Tibial artery (tissue), 4 donors: ENCODE measurements at regions not wholly inside any gene's neighbourhood (a gene's known extent, or its start where the extent isn't known, plus 50 kb on each side); places are given as distances from the start of the nearest gene placed in this dataset.

Experiments
- DNase-seq, 2 donors: peaks; one replicate each; pipeline ENCODE4 v3.0.0-alpha.2; 2019
- H3K27ac ChIP-seq, 2 donors: fragments of 200-600 bp; sonication (generic) in 1 of 2; 1 replicate in 1 of 2; 2 replicates in 1 of 2; pipeline ENCODE4 v1.5.1; 2018 to 2019; ENCODE audit warnings: mild to moderate bottlenecking in 1 of 2
- H3K27me3 ChIP-seq, 2 donors: fragments of 200-600 bp; sonication (generic) in 1 of 2; one replicate each; pipeline versions ENCODE4 v1.5.1 to v1.6.0; 2016 to 2019
- H3K36me3 ChIP-seq, 3 donors: fragments of 200-600 bp; sonication (generic) in 2 of 3; one replicate each; pipeline ENCODE4 v1.5.1; 2016 to 2019; ENCODE audit warnings: mild to moderate bottlenecking in 2 of 3
- H3K4me1 ChIP-seq, 4 donors: fragments of 200-600 bp; sonication (generic) in 2 of 4; 1 replicate in 3 of 4; 2 replicates in 1 of 4; pipeline ENCODE4 v1.5.1; 2016 to 2019
- H3K4me3 ChIP-seq, 2 donors: fragments of 200-600 bp; sonication (generic) in 1 of 2; 1 replicate in 1 of 2; 2 replicates in 1 of 2; pipeline ENCODE4 v1.5.1; 2018 to 2019; ENCODE audit warnings: mild to moderate bottlenecking in 2 of 2
- H3K9me3 ChIP-seq, 3 donors: fragments of 200-600 bp; sonication (generic) in 1 of 3; one replicate each; pipeline ENCODE4 v1.5.1; 2016 to 2019
- intact Hi-C: fragments of 100-400 bp; cut with DNase I; formaldehyde crosslinking; loops from one replicate; pipeline ENCODE4 v1.15.0; 2023; ENCODE audit warnings: low total_unique reads
- TF ChIP-seq, protein P1 (sequence below), 2 experiments: fragments of 200-600 bp in 1 of 2; fragments of 450-650 bp in 1 of 2; IDR thresholded peaks; one replicate each; pipeline ENCODE4 v1.5.1; 2017 to 2019; ENCODE audit warnings: antibody characterized with exemption in 2 of 2, mild to moderate bottlenecking in 1 of 2, moderate library complexity in 1 of 2

DNA sequence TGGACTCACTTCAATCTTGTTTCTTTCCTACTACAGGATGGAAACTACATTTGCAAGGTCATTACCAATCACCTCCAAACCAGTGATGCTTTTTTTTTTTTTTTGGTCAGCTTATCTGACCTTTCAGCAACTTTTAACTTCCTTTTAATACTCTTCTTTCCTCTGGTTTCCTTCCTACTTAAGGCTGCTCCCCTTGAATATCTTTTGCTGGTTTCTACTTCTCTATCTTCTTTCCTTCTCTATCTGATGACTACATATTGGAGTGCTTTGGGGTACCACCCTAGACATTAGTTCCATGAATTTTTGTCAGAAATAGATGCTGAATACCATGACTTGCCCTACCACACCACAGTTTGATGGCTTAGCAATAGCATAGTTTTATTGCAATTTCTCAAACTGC, 197.7 kb upstream of the DDHD1 start:
- intact Hi-C loops: no loop called here
- TF ChIP-seq, protein P1, sequence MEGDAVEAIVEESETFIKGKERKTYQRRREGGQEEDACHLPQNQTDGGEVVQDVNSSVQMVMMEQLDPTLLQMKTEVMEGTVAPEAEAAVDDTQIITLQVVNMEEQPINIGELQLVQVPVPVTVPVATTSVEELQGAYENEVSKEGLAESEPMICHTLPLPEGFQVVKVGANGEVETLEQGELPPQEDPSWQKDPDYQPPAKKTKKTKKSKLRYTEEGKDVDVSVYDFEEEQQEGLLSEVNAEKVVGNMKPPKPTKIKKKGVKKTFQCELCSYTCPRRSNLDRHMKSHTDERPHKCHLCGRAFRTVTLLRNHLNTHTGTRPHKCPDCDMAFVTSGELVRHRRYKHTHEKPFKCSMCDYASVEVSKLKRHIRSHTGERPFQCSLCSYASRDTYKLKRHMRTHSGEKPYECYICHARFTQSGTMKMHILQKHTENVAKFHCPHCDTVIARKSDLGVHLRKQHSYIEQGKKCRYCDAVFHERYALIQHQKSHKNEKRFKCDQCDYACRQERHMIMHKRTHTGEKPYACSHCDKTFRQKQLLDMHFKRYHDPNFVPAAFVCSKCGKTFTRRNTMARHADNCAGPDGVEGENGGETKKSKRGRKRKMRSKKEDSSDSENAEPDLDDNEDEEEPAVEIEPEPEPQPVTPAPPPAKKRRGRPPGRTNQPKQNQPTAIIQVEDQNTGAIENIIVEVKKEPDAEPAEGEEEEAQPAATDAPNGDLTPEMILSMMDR (IDR thresholded peaks at IDR 0.05): no peak

DNA sequence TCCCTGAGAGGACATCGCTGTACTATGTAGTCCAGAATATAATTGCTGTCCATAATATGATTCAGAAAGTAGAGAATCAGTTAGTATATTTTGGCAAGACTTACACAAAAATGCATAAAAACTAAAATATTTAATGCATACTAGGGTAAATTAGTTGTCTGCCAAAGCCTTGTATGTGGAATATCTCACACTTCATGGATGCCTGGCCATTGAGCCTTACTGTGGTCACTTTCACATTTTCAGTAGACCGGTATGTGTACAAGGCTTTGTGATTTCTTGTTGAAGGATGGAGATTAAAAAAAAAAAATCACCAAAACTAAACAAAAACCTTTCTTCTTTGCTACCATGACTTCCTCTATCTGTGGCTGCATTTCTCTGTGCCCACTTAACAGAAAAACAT, 197.3 kb upstream of the DDHD1 start:
- intact Hi-C loops: no loop called here
- Histone ChIP-seq H3K36me3 (no peaks in the 10 kb centered on the region), H3K4me1 (peaks cover 0 to under 1% (median 0%) of the 10 kb centered on the region in 4 donors), H3K9me3 (no peaks in the 10 kb centered on the region), H3K4me3 (no peak overlapping the region), H3K27ac (no peak overlapping the region), H3K27me3 (no peaks in the 10 kb centered on the region)
- DNase-seq: no peak
- TF ChIP-seq, protein P1 (IDR thresholded peaks at IDR 0.05): no peak

More for the DNA sequence above, 197.7 kb upstream of the DDHD1 start:
- DNase-seq: no peak
- no peak overlapping the region for H3K27ac ChIP-seq
- H3K4me3 ChIP-seq: no peak overlapping the region
- no peaks in the 10 kb centered on the region for H3K9me3 ChIP-seq
- no peaks in the 10 kb centered on the region for H3K27me3 ChIP-seq
- peaks cover 0 to 5% (median 0%) of the 10 kb centered on the region in 4 donors for H3K4me1 ChIP-seq
- H3K36me3 ChIP-seq: no peaks in the 10 kb centered on the region

DNA sequence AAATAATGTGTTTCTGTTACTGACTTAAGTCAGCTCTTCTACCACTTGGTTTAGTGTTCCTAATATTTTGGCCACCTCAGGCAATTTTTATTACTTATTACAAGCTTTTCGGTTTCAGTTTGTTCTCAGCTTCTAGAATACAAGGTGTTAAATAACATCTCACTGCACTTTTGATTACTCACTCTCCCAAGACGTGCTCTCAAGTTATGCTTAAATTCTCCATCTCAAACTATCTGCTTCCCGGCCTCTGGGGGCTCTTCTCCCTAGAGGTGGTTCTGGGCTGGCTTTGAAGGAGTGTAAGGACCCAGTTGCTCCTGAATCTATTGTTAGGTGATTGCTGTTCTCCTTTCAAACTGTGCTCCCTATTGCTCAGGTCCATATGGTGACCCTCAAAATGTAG, 193.9 kb upstream of the DDHD1 start:
- DNase-seq: no peak
- Histone ChIP-seq H3K4me1 (no peaks in the 10 kb centered on the region), H3K4me3 (no peak overlapping the region), H3K27ac (no peak overlapping the region), H3K9me3 (no peaks in the 10 kb centered on the region), H3K36me3 (no peaks in the 10 kb centered on the region), H3K27me3 (no peaks in the 10 kb centered on the region)
- TF ChIP-seq, protein P1 (IDR thresholded peaks at IDR 0.05): no peak
- intact Hi-C loops: no loop called here

DNA sequence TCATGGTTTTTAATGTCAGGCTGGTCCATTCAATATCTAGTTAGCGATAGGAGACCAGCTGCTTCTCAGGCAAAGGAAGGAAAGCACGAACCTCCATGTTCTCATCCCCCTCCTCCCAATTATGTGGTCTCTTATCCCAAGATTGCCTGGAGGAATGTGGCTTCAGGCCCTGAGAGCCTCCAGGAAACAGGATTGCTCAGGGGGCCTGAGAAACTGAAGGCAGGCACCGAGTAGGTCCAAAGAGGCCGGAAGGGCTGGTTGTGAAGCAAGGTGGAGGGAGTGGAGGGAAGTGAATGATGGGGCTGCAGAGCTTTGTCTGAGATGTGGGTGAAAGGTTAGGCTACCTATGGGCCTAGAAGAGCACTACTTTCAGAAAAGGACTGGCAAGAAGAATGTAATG, 188.2 kb upstream of the DDHD1 start:
- Histone ChIP-seq H3K27me3 (no peaks in the 10 kb centered on the region), H3K36me3 (no peaks in the 10 kb centered on the region), H3K4me3 (no peak overlapping the region), H3K4me1 (peaks cover 0 to 11% (median 3%) of the 10 kb centered on the region in 4 donors), H3K27ac (no peak overlapping the region), H3K9me3 (no peaks in the 10 kb centered on the region)
- TF ChIP-seq, protein P1 (IDR thresholded peaks at IDR 0.05): no peak
- intact Hi-C loops: no loop called here
- no peak for DNase-seq

DNA sequence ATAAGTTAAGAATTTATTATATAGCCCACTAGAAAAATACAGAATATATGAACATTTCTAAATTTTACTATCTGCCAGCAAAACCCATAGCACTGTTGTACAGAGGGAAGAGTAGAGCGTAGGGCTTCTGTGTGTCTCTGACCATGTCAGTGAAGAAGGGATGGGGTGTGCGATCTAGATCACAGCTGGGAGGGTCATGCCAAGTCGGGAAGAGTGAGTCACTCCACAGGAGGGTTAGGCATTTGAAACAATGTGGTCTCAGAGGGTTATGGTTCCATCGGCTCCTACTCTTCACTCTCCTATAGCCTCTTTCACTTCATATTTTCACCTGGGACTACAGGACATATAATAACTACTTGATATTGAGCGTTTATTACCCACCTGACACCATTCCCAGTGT, 185.1 kb upstream of the DDHD1 start:
- no peak for DNase-seq
- Histone ChIP-seq H3K4me3 (no peak overlapping the region), H3K9me3 (no peaks in the 10 kb centered on the region), H3K36me3 (no peaks in the 10 kb centered on the region), H3K27ac (no peak overlapping the region), H3K27me3 (no peaks in the 10 kb centered on the region), H3K4me1 (peaks cover 0 to 11% (median 3%) of the 10 kb centered on the region in 4 donors)
- TF ChIP-seq, protein P1 (IDR thresholded peaks at IDR 0.05): no peak
- intact Hi-C loops: no loop called here

DNA sequence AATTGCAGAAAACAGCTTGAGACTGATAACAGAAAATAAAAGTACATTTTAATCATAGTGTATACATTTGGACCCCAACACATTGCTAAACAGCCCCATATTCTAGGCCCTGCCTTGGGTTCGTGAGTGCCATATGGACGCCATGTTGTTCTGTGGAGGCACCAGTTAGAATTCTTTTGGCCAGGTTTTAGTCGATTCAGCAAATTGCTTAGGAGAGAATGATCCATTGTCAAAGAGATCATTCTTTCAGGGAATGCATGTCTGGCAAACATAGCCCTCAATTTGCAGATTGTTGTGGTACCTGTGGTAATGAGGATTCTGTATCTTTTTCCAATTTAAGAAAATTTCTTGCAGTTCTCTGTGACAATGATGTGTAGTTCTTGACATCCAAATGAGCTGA, 183.6 kb upstream of the DDHD1 start:
- Histone ChIP-seq H3K4me1 (peaks cover 0 to 11% (median 3%) of the 10 kb centered on the region in 4 donors), H3K27ac (no peak overlapping the region), H3K36me3 (no peaks in the 10 kb centered on the region), H3K9me3 (no peaks in the 10 kb centered on the region), H3K4me3 (no peak overlapping the region), H3K27me3 (no peaks in the 10 kb centered on the region)
- TF ChIP-seq, protein P1 (IDR thresholded peaks at IDR 0.05): no peak
- intact Hi-C loops: no loop called here
- DNase-seq: no peak
